Activated T-cell treated with anti-CD3 and anti-CD28 coated beads, Interleukin-2, amount 50 U/mL, for 4 hours (primary cell): ENCODE measurements at regions not wholly inside any gene's neighbourhood (a gene's known extent, or its start where the extent isn't known, plus 50 kb on each side); places are given as distances from the start of the nearest gene placed in this dataset.
"Not testable (repeated sequence)": the region's sequence is repeated elsewhere in the genome, so short reads cannot be mapped to it uniquely, and the experiment has no call there.

Source experiments
- ATAC-seq, 2 donors: fragments of 200-7000 bp; cut with Tn5 transposase; one replicate each; pipeline ENCODE4 v1.10.0; 2021
- DNase-seq: peaks from one replicate; pipeline ENCODE4 v3.0.0-alpha.2; 2020
- H3K27me3 Mint-ChIP-seq: one replicate; pipeline ENCODE4 v1.8.0; 2021; ENCODE audit warnings: low read depth, mixed read lengths
- H3K36me3 Mint-ChIP-seq: one replicate; pipeline ENCODE4 v1.8.0; 2022; ENCODE audit warnings: mixed read lengths; ENCODE audit not compliant: insufficient read depth
- H3K4me1 Mint-ChIP-seq: one replicate; pipeline ENCODE4 v1.8.0; 2021; ENCODE audit warnings: low read depth, mixed read lengths
- H3K4me3 Mint-ChIP-seq: one replicate; pipeline ENCODE4 v1.8.0; 2021; ENCODE audit warnings: mild to moderate bottlenecking, moderate library complexity, mixed read lengths
- H3K9me3 Mint-ChIP-seq: one replicate; pipeline ENCODE4 v1.8.0; 2021; ENCODE audit warnings: mixed read lengths

DNA sequence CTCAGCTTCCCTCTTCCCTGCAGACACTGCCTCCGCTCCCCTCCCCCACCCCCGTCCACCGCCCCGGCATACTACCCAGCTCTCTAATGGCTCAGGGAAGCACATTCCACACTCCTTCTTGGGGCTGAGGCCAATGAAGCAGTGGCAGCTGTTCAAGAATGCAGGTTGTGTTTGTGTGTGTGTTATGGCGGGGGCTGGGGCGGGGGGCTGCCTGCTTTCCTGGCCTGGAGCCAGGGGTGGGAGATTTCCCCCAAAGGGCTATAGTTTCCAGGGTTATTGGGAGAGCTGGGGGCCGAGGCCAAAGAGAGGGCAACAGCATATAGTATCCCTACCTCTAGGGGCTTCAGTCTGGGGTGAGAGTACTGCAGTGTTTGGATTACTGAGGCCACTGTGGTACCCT lies 149.4 kb downstream of the EFNB1 start:
- DNase-seq: no peak
- Mint-ChIP-seq H3K9me3 (peaks cover 12% of the 10 kb centered on the region), H3K4me3 (no peak overlapping the region), H3K27me3 (no peaks in the 10 kb centered on the region), H3K36me3 (no peaks in the 10 kb centered on the region), H3K4me1 (peaks cover 2% of the 10 kb centered on the region)
- ATAC-seq: no peak

DNA sequence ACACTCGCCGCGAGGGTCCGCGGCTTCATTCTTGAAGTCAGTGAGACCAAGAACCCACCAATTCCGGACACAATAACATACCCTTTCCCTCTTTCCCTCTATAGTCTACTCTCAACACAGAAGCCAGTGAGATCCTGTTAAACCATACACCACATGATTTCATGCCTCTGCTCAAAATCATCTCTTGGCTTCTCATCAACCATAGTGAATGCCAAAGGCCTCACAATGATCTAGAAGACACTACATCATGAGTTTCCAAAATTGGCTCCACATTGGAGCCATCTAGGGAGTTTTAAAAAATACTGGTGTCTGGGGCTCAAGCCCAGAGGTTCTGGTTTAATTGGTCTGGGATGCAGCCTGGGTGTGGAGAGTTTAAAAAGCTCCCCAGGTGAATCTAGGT lies 124.5 kb downstream of the EFNB1 start:
- no peaks in the 10 kb centered on the region for H3K36me3 Mint-ChIP-seq
- DNase-seq (no peak), ATAC-seq (no peak)
- H3K27me3 Mint-ChIP-seq: peaks cover 7% of the 10 kb centered on the region
- H3K4me1 Mint-ChIP-seq: no peaks in the 10 kb centered on the region
- H3K4me3 Mint-ChIP-seq: no peak overlapping the region
- H3K9me3 Mint-ChIP-seq: peaks cover 11% of the 10 kb centered on the region

- not testable (repeated sequence) for DNase-seq, ATAC-seq, H3K4me3 Mint-ChIP-seq, H3K4me1 Mint-ChIP-seq, H3K27me3 Mint-ChIP-seq, H3K36me3 Mint-ChIP-seq
- H3K9me3 Mint-ChIP-seq: peaks cover 11% of the 10 kb centered on the region
Observed at GRCh38 chrX:68951942-68952619, 123.3 kb downstream of the EFNB1 start.

GRCh38 chrX:68950937-68951336 lies 122.1 kb downstream of the EFNB1 start:
- Mint-ChIP-seq H3K9me3 (peaks cover 10% of the 10 kb centered on the region), H3K36me3 (no peaks in the 10 kb centered on the region), H3K4me3 (no peak overlapping the region), H3K27me3 (peaks cover 7% of the 10 kb centered on the region), H3K4me1 (no peaks in the 10 kb centered on the region)
- no peak for DNase-seq
- no peak for ATAC-seq

- Mint-ChIP-seq H3K27me3 (no peaks in the 10 kb centered on the region), H3K9me3 (no peaks in the 10 kb centered on the region), H3K4me3 (no peak overlapping the region), H3K4me1 (no peaks in the 10 kb centered on the region), H3K36me3 (no peaks in the 10 kb centered on the region)
- ATAC-seq (no peak), DNase-seq (no peak)
Observed at GRCh38 chrX:68947882-68948605, 119.2 kb downstream of the EFNB1 start.

DNA sequence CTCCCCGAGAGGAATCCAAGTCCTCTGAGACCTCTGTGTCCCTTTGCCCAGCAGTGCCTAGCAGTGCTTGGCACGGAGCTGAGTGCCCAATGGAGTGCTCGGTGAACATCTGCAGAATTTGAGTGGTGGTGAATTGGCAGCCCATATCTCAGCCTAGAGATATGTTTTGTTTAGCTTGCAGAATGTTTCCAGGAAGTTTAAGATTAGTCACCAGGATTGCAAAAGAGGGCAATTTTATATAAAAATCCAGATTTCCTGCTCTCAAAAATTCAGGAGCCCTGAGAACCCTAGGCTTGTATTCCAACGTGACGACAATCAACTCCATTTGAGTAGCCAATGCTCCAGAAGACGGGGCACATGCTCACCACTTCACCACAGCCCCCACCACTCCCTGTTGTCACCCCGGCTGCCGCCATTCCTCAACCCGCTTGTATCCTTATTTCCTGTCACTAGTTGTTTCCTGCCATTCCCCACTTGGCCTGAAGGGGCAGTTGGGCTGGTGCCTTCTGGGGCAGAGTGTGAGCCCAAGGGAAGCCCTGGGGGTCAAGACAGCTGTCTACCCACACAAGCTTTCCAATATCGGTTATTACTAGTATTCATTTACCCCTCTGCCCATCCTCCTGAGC lies 116.9 kb downstream of the EFNB1 start:
- ATAC-seq: no peak
- DNase-seq: no peak
- Mint-ChIP-seq H3K4me1 (no peaks in the 10 kb centered on the region), H3K36me3 (no peaks in the 10 kb centered on the region), H3K9me3 (no peaks in the 10 kb centered on the region), H3K27me3 (no peaks in the 10 kb centered on the region), H3K4me3 (no peak overlapping the region)

- Mint-ChIP-seq H3K4me3 (no peak overlapping the region), H3K4me1 (no peaks in the 10 kb centered on the region), H3K36me3 (no peaks in the 10 kb centered on the region), H3K27me3 (no peaks in the 10 kb centered on the region), H3K9me3 (no peaks in the 10 kb centered on the region)
- DNase-seq (no peak), ATAC-seq (no peak)
Observed at GRCh38 chrX:68945081-68945602, 116.3 kb downstream of the EFNB1 start.

DNA sequence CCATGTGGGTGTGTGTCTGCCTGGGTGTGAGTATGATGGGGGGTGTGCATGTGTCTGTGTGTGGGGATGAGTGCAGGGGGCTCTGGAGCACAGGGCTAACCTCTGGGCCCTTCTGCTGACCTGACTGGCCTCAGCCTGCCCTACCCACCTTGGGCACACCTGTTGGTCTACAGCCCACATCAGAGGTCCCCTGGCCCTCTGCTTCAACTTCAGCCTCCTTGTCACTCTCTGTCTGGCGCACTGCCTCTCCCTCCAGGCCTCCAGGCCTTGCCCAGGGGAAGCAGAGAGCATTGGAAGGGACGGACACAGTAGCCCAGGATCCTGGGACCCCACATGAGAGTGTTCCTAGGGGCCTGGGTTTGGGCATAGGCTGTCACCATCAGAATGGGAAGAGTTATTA lies 115.4 kb downstream of the EFNB1 start:
- Mint-ChIP-seq H3K9me3 (no peaks in the 10 kb centered on the region), H3K4me3 (no peak overlapping the region), H3K4me1 (no peaks in the 10 kb centered on the region), H3K36me3 (no peaks in the 10 kb centered on the region), H3K27me3 (no peaks in the 10 kb centered on the region)
- DNase-seq (no peak), ATAC-seq (no peak)

DNA sequence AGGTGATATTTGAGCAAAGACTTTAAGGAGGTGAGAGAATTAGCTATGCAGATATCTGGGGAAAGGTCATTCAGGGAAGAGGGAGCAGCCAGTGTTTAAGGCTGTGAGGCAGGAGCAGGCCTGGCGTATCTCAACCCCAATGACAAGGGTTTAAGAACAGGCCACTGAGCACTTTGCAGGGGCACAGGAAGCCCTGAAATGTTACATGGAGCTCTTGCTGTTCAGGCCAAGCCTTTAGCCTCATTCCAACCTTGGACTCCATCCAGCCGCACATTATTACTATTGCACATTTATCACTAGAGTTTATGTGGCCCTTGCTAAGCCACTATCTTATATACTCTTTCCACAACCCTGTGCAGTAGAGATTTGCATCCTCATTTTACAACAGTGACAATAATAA lies 114.0 kb downstream of the EFNB1 start:
- DNase-seq (no peak), ATAC-seq (no peak)
- H3K9me3 Mint-ChIP-seq: no peaks in the 10 kb centered on the region
- no peaks in the 10 kb centered on the region for H3K27me3 Mint-ChIP-seq
- no peaks in the 10 kb centered on the region for H3K36me3 Mint-ChIP-seq
- no peak overlapping the region for H3K4me3 Mint-ChIP-seq
- H3K4me1 Mint-ChIP-seq: no peaks in the 10 kb centered on the region

DNA sequence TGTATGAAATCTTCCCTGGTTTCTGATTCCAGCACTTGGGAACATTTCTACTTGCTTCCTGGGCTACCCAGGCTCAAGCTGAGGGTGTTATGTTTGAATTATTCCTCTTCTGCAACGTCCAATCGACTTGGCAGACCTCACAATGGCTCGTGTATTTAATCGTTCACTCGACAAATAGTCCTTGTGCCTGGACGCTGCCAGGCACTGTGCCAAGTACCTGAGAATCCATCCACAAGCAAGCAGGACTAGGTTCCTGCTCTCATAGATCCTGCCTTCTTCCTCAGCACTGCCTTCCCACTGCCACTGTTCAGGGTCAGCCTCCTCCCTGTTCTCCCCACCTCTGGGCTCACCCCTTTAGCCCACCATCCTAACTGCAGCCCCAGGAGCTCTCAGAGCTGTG lies 113.3 kb downstream of the EFNB1 start:
- H3K36me3 Mint-ChIP-seq: no peaks in the 10 kb centered on the region
- no peaks in the 10 kb centered on the region for H3K27me3 Mint-ChIP-seq
- no peak overlapping the region for H3K4me3 Mint-ChIP-seq
- ATAC-seq (no peak), DNase-seq (no peak)
- no peaks in the 10 kb centered on the region for H3K4me1 Mint-ChIP-seq
- H3K9me3 Mint-ChIP-seq: no peaks in the 10 kb centered on the region

DNA sequence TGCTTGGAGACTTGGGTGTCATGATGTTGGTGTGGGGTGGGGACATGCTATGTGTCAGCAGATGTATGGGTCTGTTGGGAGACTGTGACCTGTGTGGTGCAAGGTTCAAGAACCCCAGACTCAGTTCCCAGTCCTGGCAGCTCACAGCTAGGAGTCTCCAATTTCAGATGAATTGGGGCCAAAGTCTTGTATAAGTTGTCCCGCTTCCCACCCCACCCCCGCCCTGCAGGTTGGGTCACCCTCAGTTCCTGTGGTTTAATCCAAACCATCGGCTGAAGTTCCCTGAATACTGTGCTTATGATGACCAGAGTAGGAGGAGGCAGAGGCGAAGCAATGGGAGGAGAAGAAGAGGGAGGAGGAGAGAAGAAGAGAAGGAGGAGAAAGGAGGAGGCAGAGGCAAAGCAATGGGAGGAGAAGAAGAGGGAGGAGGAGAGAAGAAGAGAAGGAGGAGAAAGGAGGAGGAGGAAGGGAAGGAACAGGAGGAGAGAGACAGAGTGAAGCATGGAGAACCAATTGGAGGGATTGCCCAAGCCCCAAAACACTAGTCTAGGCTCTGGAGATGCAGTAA lies 112.6 kb downstream of the EFNB1 start:
- no peak overlapping the region for H3K4me3 Mint-ChIP-seq
- no peaks in the 10 kb centered on the region for H3K27me3 Mint-ChIP-seq
- no peaks in the 10 kb centered on the region for H3K4me1 Mint-ChIP-seq
- H3K9me3 Mint-ChIP-seq: no peaks in the 10 kb centered on the region
- no peak for ATAC-seq
- DNase-seq: no peak
- H3K36me3 Mint-ChIP-seq: no peaks in the 10 kb centered on the region

GRCh38 chrX:68940601-68941000 lies 111.8 kb downstream of the EFNB1 start:
- Mint-ChIP-seq H3K4me3 (no peak overlapping the region), H3K9me3 (no peaks in the 10 kb centered on the region), H3K4me1 (no peaks in the 10 kb centered on the region), H3K27me3 (peaks cover 3% of the 10 kb centered on the region), H3K36me3 (no peaks in the 10 kb centered on the region)
- no peak for DNase-seq
- no peak for ATAC-seq

- Mint-ChIP-seq H3K4me3 (no peak overlapping the region), H3K36me3 (no peaks in the 10 kb centered on the region), H3K27me3 (peaks cover 3% of the 10 kb centered on the region), H3K4me1 (peaks cover 3% of the 10 kb centered on the region), H3K9me3 (no peaks in the 10 kb centered on the region)
- ATAC-seq (no peak), DNase-seq (no peak)
Observed at GRCh38 chrX:68939868-68940267, 111.0 kb downstream of the EFNB1 start.

DNA sequence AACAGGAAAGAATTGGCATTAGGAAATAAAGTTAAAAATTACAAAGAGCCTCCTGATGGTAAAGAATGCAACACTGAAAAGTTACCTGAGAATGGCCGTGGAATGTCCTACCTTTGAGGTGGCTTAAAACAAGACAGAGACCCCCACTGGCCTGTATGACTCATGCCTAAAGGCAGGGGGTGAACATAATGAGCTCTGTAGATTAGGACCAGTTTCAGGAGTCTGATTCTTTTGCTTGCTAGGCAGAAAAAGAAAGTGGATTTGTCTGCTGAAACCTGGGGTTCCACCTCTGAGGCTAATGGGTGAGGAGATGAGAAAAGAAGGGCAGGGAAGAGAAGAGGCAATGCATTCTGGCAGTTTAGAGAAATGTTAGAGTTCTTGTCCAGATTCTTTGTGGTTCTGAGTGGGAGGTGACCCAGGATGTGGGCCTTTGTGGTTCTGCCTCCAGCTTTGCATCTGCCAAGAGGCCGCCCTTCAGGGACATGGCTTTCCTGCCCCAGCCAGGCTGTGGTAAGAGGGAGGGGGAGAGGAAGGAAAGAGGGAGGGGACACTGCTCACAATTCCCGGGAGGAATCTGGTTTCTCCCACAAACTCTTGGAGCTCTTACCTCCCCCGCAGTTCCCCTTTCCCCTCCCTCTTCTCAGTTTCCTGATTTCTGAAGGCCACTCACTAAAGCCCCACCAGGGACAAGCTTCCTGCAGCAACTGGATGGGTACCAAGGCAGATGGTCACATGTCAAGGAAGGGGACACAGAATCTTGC lies 109.6 kb downstream of the EFNB1 start:
- no peak overlapping the region for H3K4me3 Mint-ChIP-seq
- ATAC-seq: no peak
- no peaks in the 10 kb centered on the region for H3K36me3 Mint-ChIP-seq
- no peaks in the 10 kb centered on the region for H3K9me3 Mint-ChIP-seq
- peaks cover 3% of the 10 kb centered on the region for H3K4me1 Mint-ChIP-seq
- no peak for DNase-seq
- H3K27me3 Mint-ChIP-seq: peaks cover 3% of the 10 kb centered on the region
